Renal cortical epithelial cell (primary cell): ENCODE measurements at regions not wholly inside any gene's neighbourhood (a gene's known extent, or its start where the extent isn't known, plus 50 kb on each side); places are given as distances from the start of the nearest gene placed in this dataset.
"Not testable (repeated sequence)": the region's sequence is repeated elsewhere in the genome, so short reads cannot be mapped to it uniquely, and the experiment has no call there.

Experiments
- DNase-seq: peaks from one replicate; pipeline ENCODE4 v3.0.0-alpha.2; 2011; ENCODE audit warnings: low read depth

- peak; percentile 38 for DNase-seq
These were observed 945.6 kb upstream of the ARRDC3 start for GRCh38 chr5:92328584-92329259.

- DNase-seq = peak; percentile 76
These were observed 937.3 kb upstream of the ARRDC3 start for GRCh38 chr5:92320446-92320845.

- no peak for DNase-seq
These were observed 930.3 kb upstream of the ARRDC3 start for GRCh38 chr5:92313385-92313784.

- DNase-seq = peak; percentile 56
These were observed 926.3 kb upstream of the ARRDC3 start for GRCh38 chr5:92309336-92309991.

GRCh38 chr5:92308679-92309078, 925.6 kb upstream of the ARRDC3 start:
- DNase-seq = no peak

GRCh38 chr5:92302356-92302755, 919.2 kb upstream of the ARRDC3 start:
- not testable (repeated sequence) for DNase-seq

GRCh38 chr5:92283521-92283920, 900.4 kb upstream of the ARRDC3 start:
- no peak for DNase-seq

GRCh38 chr5:92271750-92272149, 888.6 kb upstream of the ARRDC3 start:
- DNase-seq = not testable (repeated sequence)

GRCh38 chr5:92268343-92268742, 885.2 kb upstream of the ARRDC3 start:
- no peak for DNase-seq

GRCh38 chr5:92267830-92268229, 884.7 kb upstream of the ARRDC3 start:
- DNase-seq = no peak

GRCh38 chr5:92265804-92266203, 882.7 kb upstream of the ARRDC3 start:
- no peak for DNase-seq

GRCh38 chr5:92255605-92256004, 872.5 kb upstream of the ARRDC3 start:
- not testable (repeated sequence) for DNase-seq

GRCh38 chr5:92248518-92248917, 865.4 kb upstream of the ARRDC3 start:
- DNase-seq = no peak

GRCh38 chr5:92242170-92242569, 859.1 kb upstream of the ARRDC3 start:
- DNase-seq = no peak

- no peak for DNase-seq
These were observed 854.8 kb upstream of the ARRDC3 start for GRCh38 chr5:92237896-92238295.

- DNase-seq = no peak
These were observed 839.3 kb upstream of the ARRDC3 start for GRCh38 chr5:92222449-92222848.

- not testable (repeated sequence) for DNase-seq
These were observed 833.7 kb upstream of the ARRDC3 start for GRCh38 chr5:92216852-92217251.

GRCh38 chr5:92215116-92215515, 832.0 kb upstream of the ARRDC3 start:
- DNase-seq = no peak

- DNase-seq = no peak
These were observed 825.1 kb upstream of the ARRDC3 start for GRCh38 chr5:92208265-92208664.

GRCh38 chr5:92207151-92207550, 824.0 kb upstream of the ARRDC3 start:
- no peak for DNase-seq

- peak; percentile 4 for DNase-seq
These were observed 823.6 kb upstream of the ARRDC3 start for GRCh38 chr5:92206681-92207080.

GRCh38 chr5:92199035-92199434, 815.9 kb upstream of the ARRDC3 start:
- not testable (repeated sequence) for DNase-seq

GRCh38 chr5:92181656-92182055, 798.5 kb upstream of the ARRDC3 start:
- no peak for DNase-seq

- DNase-seq = no peak
These were observed 797.3 kb upstream of the ARRDC3 start for GRCh38 chr5:92180391-92180790.
